SK-N-SH (cell line): ENCODE measurements at regions not wholly inside any gene's neighbourhood (a gene's known extent, or its start where the extent isn't known, plus 50 kb on each side); places are given as distances from the start of the nearest gene placed in this dataset.
"Not testable (repeated sequence)": the region's sequence is repeated elsewhere in the genome, so short reads cannot be mapped to it uniquely, and the experiment has no call there.

ENCODE experiments used
- EP300 ChIP-seq, 2 experiments: IDR thresholded peaks; 2 replicates each; pipeline versions ENCODE4 v1.4.0 to v1.6.1; 2012; ENCODE audit warnings: borderline replicate concordance in 1 of 2, low read depth in 1 of 2, low read length in 1 of 2
- FOXJ3 ChIP-seq: sonication (generic); formaldehyde crosslinking; IDR thresholded peaks from 2 replicates; pipeline ENCODE4 v1.5.1; 2020; ENCODE audit warnings: mild to moderate bottlenecking, missing genetic modification reagents
- FOXM1 ChIP-seq: IDR thresholded peaks from 2 replicates; pipeline ENCODE4 v1.4.0; 2012; ENCODE audit warnings: low read depth, mild to moderate bottlenecking
- SIN3A ChIP-seq: IDR thresholded peaks from 2 replicates; pipeline ENCODE4 v1.6.1; 2012; ENCODE audit warnings: low read depth, mild to moderate bottlenecking, low read length, moderate library complexity, borderline replicate concordance
- TF ChIP-seq, protein P1 (sequence below): fragments of 200-600 bp; sonication (generic); IDR thresholded peaks from 2 replicates; pipeline ENCODE4 v1.6.1; 2017; ENCODE audit warnings: antibody characterized with exemption, mild to moderate bottlenecking, moderate library complexity
- TF ChIP-seq, protein P2 (sequence below): IDR thresholded peaks from 2 replicates; pipeline ENCODE4 v1.6.1; 2012; ENCODE audit warnings: mild to moderate bottlenecking, low read depth, low read length, moderate library complexity

GRCh38 chr21:10409786-10410185, 111.6 kb upstream of the TPTE start:
- TF ChIP-seq FOXJ3; SIN3A; FOXM1; EP300 (IDR thresholded peaks at IDR 0.05; ENCODE audit: borderline replicate concordance in 1 of 2, low read depth in 1 of 2, low read length in 1 of 2): not testable (repeated sequence)
- TF ChIP-seq, protein P1, sequence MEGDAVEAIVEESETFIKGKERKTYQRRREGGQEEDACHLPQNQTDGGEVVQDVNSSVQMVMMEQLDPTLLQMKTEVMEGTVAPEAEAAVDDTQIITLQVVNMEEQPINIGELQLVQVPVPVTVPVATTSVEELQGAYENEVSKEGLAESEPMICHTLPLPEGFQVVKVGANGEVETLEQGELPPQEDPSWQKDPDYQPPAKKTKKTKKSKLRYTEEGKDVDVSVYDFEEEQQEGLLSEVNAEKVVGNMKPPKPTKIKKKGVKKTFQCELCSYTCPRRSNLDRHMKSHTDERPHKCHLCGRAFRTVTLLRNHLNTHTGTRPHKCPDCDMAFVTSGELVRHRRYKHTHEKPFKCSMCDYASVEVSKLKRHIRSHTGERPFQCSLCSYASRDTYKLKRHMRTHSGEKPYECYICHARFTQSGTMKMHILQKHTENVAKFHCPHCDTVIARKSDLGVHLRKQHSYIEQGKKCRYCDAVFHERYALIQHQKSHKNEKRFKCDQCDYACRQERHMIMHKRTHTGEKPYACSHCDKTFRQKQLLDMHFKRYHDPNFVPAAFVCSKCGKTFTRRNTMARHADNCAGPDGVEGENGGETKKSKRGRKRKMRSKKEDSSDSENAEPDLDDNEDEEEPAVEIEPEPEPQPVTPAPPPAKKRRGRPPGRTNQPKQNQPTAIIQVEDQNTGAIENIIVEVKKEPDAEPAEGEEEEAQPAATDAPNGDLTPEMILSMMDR, result not testable (repeated sequence)
- TF ChIP-seq, protein P2, sequence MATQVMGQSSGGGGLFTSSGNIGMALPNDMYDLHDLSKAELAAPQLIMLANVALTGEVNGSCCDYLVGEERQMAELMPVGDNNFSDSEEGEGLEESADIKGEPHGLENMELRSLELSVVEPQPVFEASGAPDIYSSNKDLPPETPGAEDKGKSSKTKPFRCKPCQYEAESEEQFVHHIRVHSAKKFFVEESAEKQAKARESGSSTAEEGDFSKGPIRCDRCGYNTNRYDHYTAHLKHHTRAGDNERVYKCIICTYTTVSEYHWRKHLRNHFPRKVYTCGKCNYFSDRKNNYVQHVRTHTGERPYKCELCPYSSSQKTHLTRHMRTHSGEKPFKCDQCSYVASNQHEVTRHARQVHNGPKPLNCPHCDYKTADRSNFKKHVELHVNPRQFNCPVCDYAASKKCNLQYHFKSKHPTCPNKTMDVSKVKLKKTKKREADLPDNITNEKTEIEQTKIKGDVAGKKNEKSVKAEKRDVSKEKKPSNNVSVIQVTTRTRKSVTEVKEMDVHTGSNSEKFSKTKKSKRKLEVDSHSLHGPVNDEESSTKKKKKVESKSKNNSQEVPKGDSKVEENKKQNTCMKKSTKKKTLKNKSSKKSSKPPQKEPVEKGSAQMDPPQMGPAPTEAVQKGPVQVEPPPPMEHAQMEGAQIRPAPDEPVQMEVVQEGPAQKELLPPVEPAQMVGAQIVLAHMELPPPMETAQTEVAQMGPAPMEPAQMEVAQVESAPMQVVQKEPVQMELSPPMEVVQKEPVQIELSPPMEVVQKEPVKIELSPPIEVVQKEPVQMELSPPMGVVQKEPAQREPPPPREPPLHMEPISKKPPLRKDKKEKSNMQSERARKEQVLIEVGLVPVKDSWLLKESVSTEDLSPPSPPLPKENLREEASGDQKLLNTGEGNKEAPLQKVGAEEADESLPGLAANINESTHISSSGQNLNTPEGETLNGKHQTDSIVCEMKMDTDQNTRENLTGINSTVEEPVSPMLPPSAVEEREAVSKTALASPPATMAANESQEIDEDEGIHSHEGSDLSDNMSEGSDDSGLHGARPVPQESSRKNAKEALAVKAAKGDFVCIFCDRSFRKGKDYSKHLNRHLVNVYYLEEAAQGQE, result not testable (repeated sequence)
